ENCODE measurements at regions not wholly inside any gene's neighbourhood (a gene's known extent, or its start where the extent isn't known, plus 50 kb on each side); places are given as distances from the start of the nearest gene placed in this dataset.
"Not testable (repeated sequence)": the region's sequence is repeated elsewhere in the genome, so short reads cannot be mapped to it uniquely, and the experiment has no call there.

- FAIRE-seq; H3K79me2 ChIP-seq (ENCODE audit: control insufficient read depth, insufficient read depth, low read length); dilution Hi-C loops (cut with MboI; ENCODE audit: extremely low pct_ligation_motif_present, low sequenced_read_pairs): not testable (repeated sequence)
Observed at GRCh38 chrX:65875614-65876013, 164.3 kb downstream of the VSIG4 start.

GRCh38 chrX:65874765-65875164 lies 165.1 kb downstream of the VSIG4 start:
- intact Hi-C loops (cut with micrococcal nuclease) (no loop called here), dilution Hi-C loops (cut with MboI; ENCODE audit: extremely low pct_ligation_motif_present, low sequenced_read_pairs) (no loop called here)
- H3K27ac ChIP-seq (ENCODE audit: insufficient read depth, low read depth, low read length), result no peak overlapping the region
- POLR2A ChIA-PET, result no interaction called here
- TF ChIP-seq POLR2AphosphoS5 (IDR thresholded peaks at IDR 0.05; ENCODE audit: insufficient read depth, low read depth, low read length) (no peak), FOS (IDR thresholded peaks at IDR 0.05; ENCODE audit: borderline replicate concordance, insufficient read depth, low read length) (no peak), GATA2 (IDR thresholded peaks at IDR 0.05; ENCODE audit: insufficient read depth, insufficient read length, low read depth, low read length) (no peak), EZH2 (IDR thresholded peaks at IDR 0.05; ENCODE audit: borderline replicate concordance, low read depth, low read length, severe bottlenecking) (no peak), JUN (IDR thresholded peaks at IDR 0.05; ENCODE audit: borderline replicate concordance, insufficient read depth, insufficient read length, low read depth) (no peak), POLR2A (IDR thresholded peaks at IDR 0.05; ENCODE audit: low read depth, low read length) (no peak), MAX (IDR thresholded peaks at IDR 0.05; ENCODE audit: insufficient read depth, insufficient read length) (no peak), CTCF (IDR thresholded peaks at IDR 0.05; ENCODE audit: extremely low read depth in 1 of 2, insufficient read depth in 1 of 2, low read depth in 1 of 2, low read length in 2 of 2) (no peak), MYC (IDR thresholded peaks at IDR 0.05; ENCODE audit: low read depth, low read length) (no peak)
- H3K9me1 ChIP-seq (replicated peaks; ENCODE audit: control insufficient read depth, extremely low read depth, insufficient read depth, low read length), result no peaks in the 10 kb centered on the region
- no peak for DNase-seq (ENCODE audit: low read depth, low spot score)
- no peaks in the 10 kb centered on the region for H3K4me1 ChIP-seq (ENCODE audit: control insufficient read depth, extremely low read depth, insufficient read depth, low read length)
- no TSS peak for BruUV-seq (replicated peaks)
- no peaks in the 10 kb centered on the region for H4K20me1 ChIP-seq (replicated peaks; ENCODE audit: control insufficient read depth, extremely low read depth, insufficient read depth, low read length)
- H3K4me2 ChIP-seq (ENCODE audit: insufficient read depth, low read length), result no peak overlapping the region
- no peak for FAIRE-seq
- H3K9ac ChIP-seq (replicated peaks; ENCODE audit: extremely low read depth, insufficient read depth, low read length), result no peak overlapping the region
- H3K4me3 ChIP-seq (replicated peaks in 1 of 3; ENCODE audit: insufficient read depth in 1 of 3, low read depth in 1 of 3, low read length in 3 of 3), result no peak overlapping the region
- no peaks in the 10 kb centered on the region for H3K36me3 ChIP-seq (ENCODE audit: control insufficient read depth in 2 of 2, extremely low read depth in 1 of 2, insufficient read depth in 2 of 2, low read length in 2 of 2)
- H3K9me3 ChIP-seq (replicated peaks; ENCODE audit: control insufficient read depth, insufficient read depth, low read length), result no peaks in the 10 kb centered on the region
- H2AFZ ChIP-seq (ENCODE audit: low read depth, low read length), result no peak overlapping the region
- H3K27me3 ChIP-seq (ENCODE audit: control insufficient read depth in 2 of 2, insufficient read depth in 2 of 2, low read length in 2 of 2), result no peaks in the 10 kb centered on the region
- H3K79me2 ChIP-seq (ENCODE audit: control insufficient read depth, insufficient read depth, low read length), result no peaks in the 10 kb centered on the region
- CTCF ChIA-PET, result no interaction called here

More at GRCh38 chrX:65875614-65876013, 164.3 kb downstream of the VSIG4 start:
- H3K27me3 ChIP-seq (ENCODE audit: control insufficient read depth in 2 of 2, insufficient read depth in 2 of 2, low read length in 2 of 2); POLR2A ChIA-PET; CTCF ChIA-PET; H3K4me2 ChIP-seq (ENCODE audit: insufficient read depth, low read length); H3K4me1 ChIP-seq (ENCODE audit: control insufficient read depth, extremely low read depth, insufficient read depth, low read length); H3K36me3 ChIP-seq (ENCODE audit: control insufficient read depth in 2 of 2, extremely low read depth in 1 of 2, insufficient read depth in 2 of 2, low read length in 2 of 2); H3K27ac ChIP-seq (ENCODE audit: insufficient read depth, low read depth, low read length); DNase-seq (ENCODE audit: low read depth, low spot score); H3K9ac ChIP-seq (replicated peaks; ENCODE audit: extremely low read depth, insufficient read depth, low read length); intact Hi-C loops (cut with micrococcal nuclease); H4K20me1 ChIP-seq (replicated peaks; ENCODE audit: control insufficient read depth, extremely low read depth, insufficient read depth, low read length); H3K9me3 ChIP-seq (replicated peaks; ENCODE audit: control insufficient read depth, insufficient read depth, low read length); BruUV-seq (replicated peaks); H2AFZ ChIP-seq (ENCODE audit: low read depth, low read length); H3K9me1 ChIP-seq (replicated peaks; ENCODE audit: control insufficient read depth, extremely low read depth, insufficient read depth, low read length); H3K4me3 ChIP-seq (replicated peaks in 1 of 3; ENCODE audit: insufficient read depth in 1 of 3, low read depth in 1 of 3, low read length in 3 of 3): not testable (repeated sequence)
